ENCODE measurements at regions not wholly inside any gene's neighbourhood (a gene's known extent, or its start where the extent isn't known, plus 50 kb on each side); places are given as distances from the start of the nearest gene placed in this dataset.
"Not testable (repeated sequence)": the region's sequence is repeated elsewhere in the genome, so short reads cannot be mapped to it uniquely, and the experiment has no call there.

- in situ Hi-C loops (cut with HindIII; ENCODE audit: low pct_ligation_motif_present, low pct_unique_long_range_greater_than_20kb, low sequenced_read_pairs) = no loop called here
- no peak for DNase-seq
These were observed 1630.4 kb upstream of the B3GALT2 start for GRCh38 chr1:194816859-194817258.

GRCh38 chr1:194813096-194813495 is 1626.7 kb upstream of the B3GALT2 start:
- in situ Hi-C loops (cut with HindIII; ENCODE audit: low pct_ligation_motif_present, low pct_unique_long_range_greater_than_20kb, low sequenced_read_pairs) = no loop called here
- DNase-seq = no peak

- DNase-seq = no peak
- in situ Hi-C loops (cut with HindIII; ENCODE audit: low pct_ligation_motif_present, low pct_unique_long_range_greater_than_20kb, low sequenced_read_pairs) = no loop called here
These were observed 1623.3 kb upstream of the B3GALT2 start for GRCh38 chr1:194809665-194810064.

GRCh38 chr1:194809215-194809614 is 1622.8 kb upstream of the B3GALT2 start:
- in situ Hi-C loops (cut with HindIII; ENCODE audit: low pct_ligation_motif_present, low pct_unique_long_range_greater_than_20kb, low sequenced_read_pairs) = no loop called here
- DNase-seq = no peak

GRCh38 chr1:194807530-194808220 is 1621.3 kb upstream of the B3GALT2 start:
- in situ Hi-C loops (cut with HindIII; ENCODE audit: low pct_ligation_motif_present, low pct_unique_long_range_greater_than_20kb, low sequenced_read_pairs) = no loop called here
- no peak for DNase-seq

- DNase-seq = no peak
- in situ Hi-C loops (cut with HindIII; ENCODE audit: low pct_ligation_motif_present, low pct_unique_long_range_greater_than_20kb, low sequenced_read_pairs) = no loop called here
These were observed 1616.2 kb upstream of the B3GALT2 start for GRCh38 chr1:194802572-194802971.

GRCh38 chr1:194795917-194796593 is 1609.6 kb upstream of the B3GALT2 start:
- in situ Hi-C loops (cut with HindIII; ENCODE audit: low pct_ligation_motif_present, low pct_unique_long_range_greater_than_20kb, low sequenced_read_pairs) = no loop called here
- no peak for DNase-seq

- DNase-seq = no peak
- in situ Hi-C loops (cut with HindIII; ENCODE audit: low pct_ligation_motif_present, low pct_unique_long_range_greater_than_20kb, low sequenced_read_pairs) = no loop called here
These were observed 1600.6 kb upstream of the B3GALT2 start for GRCh38 chr1:194787001-194787400.

- in situ Hi-C loops (cut with HindIII; ENCODE audit: low pct_ligation_motif_present, low pct_unique_long_range_greater_than_20kb, low sequenced_read_pairs) = no loop called here
- no peak for DNase-seq
These were observed 1599.6 kb upstream of the B3GALT2 start for GRCh38 chr1:194786027-194786426.

GRCh38 chr1:194776657-194777056 is 1590.2 kb upstream of the B3GALT2 start:
- in situ Hi-C loops (cut with HindIII; ENCODE audit: low pct_ligation_motif_present, low pct_unique_long_range_greater_than_20kb, low sequenced_read_pairs) = no loop called here
- no peak for DNase-seq

GRCh38 chr1:194774535-194774934 is 1588.1 kb upstream of the B3GALT2 start:
- no peak for DNase-seq
- in situ Hi-C loops (cut with HindIII; ENCODE audit: low pct_ligation_motif_present, low pct_unique_long_range_greater_than_20kb, low sequenced_read_pairs) = no loop called here

GRCh38 chr1:194755241-194755994 is 1569.0 kb upstream of the B3GALT2 start:
- in situ Hi-C loops (cut with HindIII; ENCODE audit: low pct_ligation_motif_present, low pct_unique_long_range_greater_than_20kb, low sequenced_read_pairs) = no loop called here
- DNase-seq = no peak

- DNase-seq; in situ Hi-C loops (cut with HindIII; ENCODE audit: low pct_ligation_motif_present, low pct_unique_long_range_greater_than_20kb, low sequenced_read_pairs): not testable (repeated sequence)
These were observed 1552.4 kb upstream of the B3GALT2 start for GRCh38 chr1:194738843-194739242.

- no peak for DNase-seq
- in situ Hi-C loops (cut with HindIII; ENCODE audit: low pct_ligation_motif_present, low pct_unique_long_range_greater_than_20kb, low sequenced_read_pairs) = no loop called here
These were observed 1548.6 kb upstream of the B3GALT2 start for GRCh38 chr1:194734970-194735369.

GRCh38 chr1:194731025-194731424 is 1544.6 kb upstream of the B3GALT2 start:
- no peak for DNase-seq
- in situ Hi-C loops (cut with HindIII; ENCODE audit: low pct_ligation_motif_present, low pct_unique_long_range_greater_than_20kb, low sequenced_read_pairs) = no loop called here

- no peak for DNase-seq
- in situ Hi-C loops (cut with HindIII; ENCODE audit: low pct_ligation_motif_present, low pct_unique_long_range_greater_than_20kb, low sequenced_read_pairs) = no loop called here
These were observed 1543.9 kb upstream of the B3GALT2 start for GRCh38 chr1:194730304-194730703.

- DNase-seq = no peak
- in situ Hi-C loops (cut with HindIII; ENCODE audit: low pct_ligation_motif_present, low pct_unique_long_range_greater_than_20kb, low sequenced_read_pairs) = no loop called here
These were observed 1536.7 kb upstream of the B3GALT2 start for GRCh38 chr1:194723067-194723466.

GRCh38 chr1:194717941-194718340 is 1531.5 kb upstream of the B3GALT2 start:
- in situ Hi-C loops (cut with HindIII; ENCODE audit: low pct_ligation_motif_present, low pct_unique_long_range_greater_than_20kb, low sequenced_read_pairs) = no loop called here
- DNase-seq = no peak

GRCh38 chr1:194717334-194717733 is 1530.9 kb upstream of the B3GALT2 start:
- no peak for DNase-seq
- in situ Hi-C loops (cut with HindIII; ENCODE audit: low pct_ligation_motif_present, low pct_unique_long_range_greater_than_20kb, low sequenced_read_pairs) = no loop called here

- in situ Hi-C loops (cut with HindIII; ENCODE audit: low pct_ligation_motif_present, low pct_unique_long_range_greater_than_20kb, low sequenced_read_pairs) = no loop called here
- no peak for DNase-seq
These were observed 1524.3 kb upstream of the B3GALT2 start for GRCh38 chr1:194710671-194711070.
